OCI-LY3 (cell line): ENCODE measurements at regions not wholly inside any gene's neighbourhood (a gene's known extent, or its start where the extent isn't known, plus 50 kb on each side); places are given as distances from the start of the nearest gene placed in this dataset.

Source experiments
- EZH2phosphoT487 ChIP-seq: fragments of 200-600 bp; shearing (Covaris generic); IDR thresholded peaks from 2 replicates; pipeline ENCODE4 v1.6.1; 2018; ENCODE audit warnings: antibody characterized with exemption, mixed run types, low read depth
- TF ChIP-seq, protein P1 (sequence below): fragments of 200-600, 300-600 bp; sonication (generic); IDR thresholded peaks from 2 replicates; pipeline ENCODE4 v1.5.1; 2014; ENCODE audit warnings: antibody characterized with exemption, low read length, low read depth

DNA sequence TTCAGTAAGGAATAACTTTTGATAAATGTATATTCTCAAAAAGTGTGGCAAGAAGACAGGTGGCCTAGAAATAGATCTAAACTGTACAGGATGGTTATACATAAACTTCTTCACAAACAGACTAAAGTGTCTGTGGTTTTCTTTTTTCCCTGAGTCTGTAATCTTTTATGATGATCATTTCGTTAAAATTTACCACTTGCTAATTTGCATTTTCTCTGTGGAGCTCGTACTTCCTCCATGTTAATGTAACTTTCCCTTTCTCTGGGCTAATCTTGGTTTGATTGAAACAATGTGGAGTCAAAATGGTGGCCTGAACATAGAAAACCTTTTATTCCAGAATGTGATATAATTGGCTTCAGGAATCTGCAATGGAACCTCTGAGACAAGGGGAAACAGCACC is 166.2 kb downstream of the FTCDNL1 start:
- TF ChIP-seq, protein P1, sequence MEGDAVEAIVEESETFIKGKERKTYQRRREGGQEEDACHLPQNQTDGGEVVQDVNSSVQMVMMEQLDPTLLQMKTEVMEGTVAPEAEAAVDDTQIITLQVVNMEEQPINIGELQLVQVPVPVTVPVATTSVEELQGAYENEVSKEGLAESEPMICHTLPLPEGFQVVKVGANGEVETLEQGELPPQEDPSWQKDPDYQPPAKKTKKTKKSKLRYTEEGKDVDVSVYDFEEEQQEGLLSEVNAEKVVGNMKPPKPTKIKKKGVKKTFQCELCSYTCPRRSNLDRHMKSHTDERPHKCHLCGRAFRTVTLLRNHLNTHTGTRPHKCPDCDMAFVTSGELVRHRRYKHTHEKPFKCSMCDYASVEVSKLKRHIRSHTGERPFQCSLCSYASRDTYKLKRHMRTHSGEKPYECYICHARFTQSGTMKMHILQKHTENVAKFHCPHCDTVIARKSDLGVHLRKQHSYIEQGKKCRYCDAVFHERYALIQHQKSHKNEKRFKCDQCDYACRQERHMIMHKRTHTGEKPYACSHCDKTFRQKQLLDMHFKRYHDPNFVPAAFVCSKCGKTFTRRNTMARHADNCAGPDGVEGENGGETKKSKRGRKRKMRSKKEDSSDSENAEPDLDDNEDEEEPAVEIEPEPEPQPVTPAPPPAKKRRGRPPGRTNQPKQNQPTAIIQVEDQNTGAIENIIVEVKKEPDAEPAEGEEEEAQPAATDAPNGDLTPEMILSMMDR, result no peak
- TF ChIP-seq EZH2phosphoT487, result no peak
